K562 (cell line): ENCODE measurements at regions not wholly inside any gene's neighbourhood (a gene's known extent, or its start where the extent isn't known, plus 50 kb on each side); places are given as distances from the start of the nearest gene placed in this dataset.

ENCODE experiments used
- ATAC-seq: fragments of 200-7000 bp; cut with Tn5 transposase; 3 replicates; pipeline ENCODE4 v1.9.1; 2020; ENCODE audit warnings: moderate library complexity
- BruUV-seq: library from RNA; stranded (reverse); fragments of 400-500 nt; replicated peaks from 2 replicates; lab custom pipeline; 2021; lab: Mats Ljungman, UMichigan
- CTCF ChIA-PET: fragments of 300-600 bp; formaldehyde crosslinking; extraction: SDS; loops from one replicate; lab custom pipeline; 2021; ENCODE audit warnings: low intra/inter-chr PET ratio; lab: Yijun Ruan, JAX
- POLR2A ChIA-PET: fragments of 300-600, 350-650 bp; sonication (Branson Sonifier 250); formaldehyde crosslinking; extraction: SDS; loops from one replicate; lab custom pipeline; 2021; ENCODE audit warnings: antibody characterized with exemption, inconsistent platforms; lab: Yijun Ruan, JAX
- DNase-seq, 4 experiments: peaks; one replicate each; pipeline versions ENCODE4 v3.0.0 to v3.0.0-alpha.2; 2011 to 2018; ENCODE audit warnings: low spot score in 3 of 4, mixed read lengths in 3 of 4; ENCODE audit errors: extremely low read depth in 1 of 4
- FAIRE-seq: peaks from 2 replicates; lab custom pipeline; 2011; peaks lifted over from hg19 to GRCh38; lab: Jason Lieb, UNC
- H2AFZ ChIP-seq: 2 replicates; pipeline ENCODE4 v1.6.0; 2011; ENCODE audit warnings: low read depth, low read length, control low read depth, inconsistent platforms
- H3K27ac ChIP-seq: fragments of 200-600 bp; 3 replicates; pipeline ENCODE4 v1.8.0; 2011; ENCODE audit warnings: low read depth, mild to moderate bottlenecking, control low read depth, inconsistent platforms, low read length, moderate library complexity, mixed read lengths; ENCODE audit errors: extremely low read depth
- H3K27me3 ChIP-seq, 2 experiments: fragments of 300-600 bp in 1 of 2; 2 replicates in 1 of 2; 3 replicates in 1 of 2; pipeline versions ENCODE4 v1.6.0 to v1.8.0; 2011; ENCODE audit warnings: inconsistent platforms in 2 of 2, low read length in 2 of 2, mild to moderate bottlenecking in 1 of 2, mixed read lengths in 1 of 2, moderate library complexity in 1 of 2; ENCODE audit not compliant: control insufficient read depth in 2 of 2, insufficient read depth in 2 of 2
- H3K36me3 ChIP-seq: fragments of 300-600 bp; 3 replicates; pipeline ENCODE4 v1.8.0; 2011; ENCODE audit warnings: mild to moderate bottlenecking, low read length, inconsistent platforms; ENCODE audit not compliant: control insufficient read depth, insufficient read depth
- H3K4me1 ChIP-seq, 2 experiments: fragments of 200-600 bp in 1 of 2; replicated peaks in 1 of 2; 2 replicates in 1 of 2; 3 replicates in 1 of 2; pipeline versions ENCODE4 v1.5.1 to v1.8.0; 2011; ENCODE audit warnings: inconsistent platforms in 2 of 2, low read length in 2 of 2, mild to moderate bottlenecking in 1 of 2, mixed read lengths in 1 of 2, moderate library complexity in 1 of 2; ENCODE audit not compliant: control insufficient read depth in 2 of 2, insufficient read depth in 2 of 2
- H3K4me2 ChIP-seq: 2 replicates; pipeline ENCODE4 v1.6.1; 2011; ENCODE audit warnings: low read length, control low read depth, inconsistent platforms, mixed read lengths; ENCODE audit not compliant: insufficient read depth
- H3K4me3 ChIP-seq: fragments of 200-600 bp; sonication (generic), shearing (Covaris generic); 2 replicates; pipeline ENCODE4 v1.5.1; 2016; ENCODE audit warnings: control low read depth, inconsistent platforms
- H3K79me2 ChIP-seq: fragments of 200-600 bp; 3 replicates; pipeline ENCODE4 v1.8.0; 2011; ENCODE audit warnings: low read length, inconsistent platforms; ENCODE audit not compliant: control insufficient read depth, insufficient read depth
- H3K9ac ChIP-seq, 2 experiments: 2 replicates each; pipeline versions ENCODE4 v1.6.0 to v1.6.1; 2011; ENCODE audit warnings: low read depth in 2 of 2, low read length in 2 of 2, control low read depth in 1 of 2, inconsistent platforms in 1 of 2, mild to moderate bottlenecking in 1 of 2, mixed read lengths in 1 of 2; ENCODE audit not compliant: insufficient read depth in 1 of 2
- H3K9me1 ChIP-seq: one replicate; pipeline ENCODE4 v1.6.0; 2011; ENCODE audit warnings: inconsistent platforms, mild to moderate bottlenecking, low read length, moderate library complexity; ENCODE audit not compliant: control insufficient read depth, insufficient read depth
- H3K9me3 ChIP-seq: replicated peaks from 2 replicates; pipeline ENCODE4 v1.5.1; 2011; ENCODE audit warnings: low read depth, low read length, inconsistent platforms; ENCODE audit not compliant: control insufficient read depth, insufficient read depth
- H4K20me1 ChIP-seq: replicated peaks from 2 replicates; pipeline ENCODE4 v1.6.1; 2011; ENCODE audit warnings: low read length, inconsistent platforms, mixed read lengths; ENCODE audit not compliant: control insufficient read depth, insufficient read depth
- CHD1 ChIP-seq: fragments of 200-600 bp; sonication (generic); IDR thresholded peaks from one replicate; pipeline ENCODE4 v1.6.1; 2012; ENCODE audit warnings: mild to moderate bottlenecking, moderate library complexity, low read length, inconsistent platforms
- ELF1 ChIP-seq: fragments of 200-800 bp; sonication (Bioruptor generic); IDR thresholded peaks from 2 replicates; pipeline ENCODE4 v1.6.1; 2016; ENCODE audit warnings: missing genetic modification characterization, missing compliant biosample characterization
- HDAC1 ChIP-seq, 2 experiments: fragments of 450-650 bp; IDR thresholded peaks; 2 replicates each; pipeline ENCODE4 v1.6.1; 2016 to 2017; ENCODE audit warnings: inconsistent platforms in 1 of 2, mild to moderate bottlenecking in 1 of 2, moderate library complexity in 1 of 2
- NR1H2 ChIP-seq: sonication (generic); formaldehyde crosslinking; IDR thresholded peaks from 2 replicates; pipeline ENCODE4 v1.4.0; 2020; ENCODE audit warnings: mild to moderate bottlenecking, missing genetic modification reagents
- SAFB ChIP-seq: fragments of 200-400 bp; formaldehyde crosslinking; IDR thresholded peaks from 2 replicates; pipeline ENCODE4 v1.6.1; 2017; ENCODE audit warnings: low read depth, low read length, borderline replicate concordance
- SIN3A ChIP-seq, 2 experiments: fragments of 150-350 bp in 1 of 2; IDR thresholded peaks; 2 replicates each; pipeline ENCODE4 v1.6.1; 2011 to 2016; ENCODE audit warnings: borderline replicate concordance in 2 of 2, low read depth in 2 of 2, low read length in 2 of 2, mild to moderate bottlenecking in 2 of 2, moderate library complexity in 2 of 2; ENCODE audit not compliant: control insufficient read depth in 1 of 2
- ZBTB7A ChIP-seq: IDR thresholded peaks from 2 replicates; pipeline ENCODE4 v1.6.1; 2011; ENCODE audit warnings: low read depth, mild to moderate bottlenecking, low read length, moderate library complexity, borderline replicate concordance; ENCODE audit not compliant: control insufficient read depth
- ZNF212 ChIP-seq: fragments of 450-650 bp; formaldehyde crosslinking; IDR thresholded peaks from 2 replicates; pipeline ENCODE4 v1.4.0; 2020; ENCODE audit warnings: mild to moderate bottlenecking
- ZNF444 ChIP-seq: fragments of 250-450 bp; sonication (Bioruptor Pico); IDR thresholded peaks from 2 replicates; pipeline ENCODE4 v1.4.0; 2020; ENCODE audit warnings: mild to moderate bottlenecking, moderate library complexity
- WGBS: fragments of 100-300 bp; shearing (Covaris generic); methylation state at CpG from one replicate; pipeline ENCODE4 v1.1.6; 2016; ENCODE audit warnings: low coverage, mixed read lengths; ENCODE audit not compliant: insufficient coverage; ENCODE audit errors: missing lambda C conversion rate; 5-methylcytosine and 5-hydroxymethylcytosine counted together
- in situ Hi-C: fragments of 300-500 bp; cut with MboI; formaldehyde crosslinking; loops from 4 replicates; pipeline ENCODE4 v1.15.0; 2018; ENCODE audit warnings: inconsistent platforms, mixed read lengths
- intact Hi-C: fragments of 100-400 bp; cut with micrococcal nuclease; formaldehyde crosslinking; loops from 2 replicates; pipeline ENCODE4 v1.14.2; 2022
- TF ChIP-seq, protein P1 (sequence below): fragments of 450-650 bp; IDR thresholded peaks from 2 replicates; pipeline ENCODE4 v1.6.1; 2014; ENCODE audit warnings: low read depth, mild to moderate bottlenecking, moderate library complexity, borderline replicate concordance

- TF ChIP-seq ZNF444 (CRISPR knock-in tag) = no peak
- TF ChIP-seq ZBTB7A = no peak
- TF ChIP-seq CHD1 = no peak
- TF ChIP-seq SIN3A (IDR thresholded peaks at IDR 0.05; ENCODE audit: borderline replicate concordance in 2 of 2, control insufficient read depth in 1 of 2, low read depth in 2 of 2, low read length in 2 of 2) = no peak
- TF ChIP-seq HDAC1 (IDR thresholded peaks at IDR 0.05) = no peak
- TF ChIP-seq ELF1 = no peak
- no peak for TF ChIP-seq NR1H2 (CRISPR knock-in tag)
These were observed 237.2 kb downstream of the NPHP4 start (continued) for GRCh38 chr1:5754817-5755551.

- Histone ChIP-seq H3K9ac (no peak overlapping the region), H3K4me1 (peaks cover 0 to 4% of the 10 kb centered on the region in 2 experiments; a peak in 2 of 5 replicates), H3K27me3 (peaks cover 54 to 85% of the 10 kb centered on the region in 2 experiments), H2AFZ (no peak overlapping the region), H3K4me3 (no peak overlapping the region), H3K36me3 (no peaks in the 10 kb centered on the region), H3K9me3 (no peaks in the 10 kb centered on the region), H3K79me2 (no peaks in the 10 kb centered on the region), H3K9me1 (no peaks in the 10 kb centered on the region), H3K27ac (no peak overlapping the region), H4K20me1 (peaks cover 6% of the 10 kb centered on the region; the same call in 1 of the 2 replicates), H3K4me2 (no peak overlapping the region)
- ATAC-seq (no peak), FAIRE-seq (no peak), DNase-seq (no peak)
- in situ Hi-C loops = no loop called here
- intact Hi-C loops = loop anchor here (10.0 kb wide), 1 partner anchor 81 kb away; no protein-coding TSS in a partner anchor
- ChIA-PET POLR2A (no interaction called here), CTCF (no interaction called here)
- no TSS peak for BruUV-seq
- 2% methylated on average over 23 of the region's 23 CpGs for WGBS
- TF ChIP-seq, protein P1, sequence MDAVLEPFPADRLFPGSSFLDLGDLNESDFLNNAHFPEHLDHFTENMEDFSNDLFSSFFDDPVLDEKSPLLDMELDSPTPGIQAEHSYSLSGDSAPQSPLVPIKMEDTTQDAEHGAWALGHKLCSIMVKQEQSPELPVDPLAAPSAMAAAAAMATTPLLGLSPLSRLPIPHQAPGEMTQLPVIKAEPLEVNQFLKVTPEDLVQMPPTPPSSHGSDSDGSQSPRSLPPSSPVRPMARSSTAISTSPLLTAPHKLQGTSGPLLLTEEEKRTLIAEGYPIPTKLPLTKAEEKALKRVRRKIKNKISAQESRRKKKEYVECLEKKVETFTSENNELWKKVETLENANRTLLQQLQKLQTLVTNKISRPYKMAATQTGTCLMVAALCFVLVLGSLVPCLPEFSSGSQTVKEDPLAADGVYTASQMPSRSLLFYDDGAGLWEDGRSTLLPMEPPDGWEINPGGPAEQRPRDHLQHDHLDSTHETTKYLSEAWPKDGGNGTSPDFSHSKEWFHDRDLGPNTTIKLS = no peak
- TF ChIP-seq SAFB (no peak), ZNF212 (CRISPR knock-in tag) (no peak)
These were observed 238.4 kb downstream of the NPHP4 start for GRCh38 chr1:5753549-5754421.
